HT1080 (cell line): ENCODE measurements at regions not wholly inside any gene's neighbourhood (a gene's known extent, or its start where the extent isn't known, plus 50 kb on each side); places are given as distances from the start of the nearest gene placed in this dataset.
A peak's percentile ranks its signal among the peaks of the same experiment; 100 is the strongest.
"Not testable (repeated sequence)": the region's sequence is repeated elsewhere in the genome, so short reads cannot be mapped to it uniquely, and the experiment has no call there.

ENCODE experiments used
- DNase-seq: peaks from one replicate; pipeline ENCODE4 v3.0.0-alpha.2; 2015; ENCODE audit warnings: low read depth

GRCh38 chr7:85895835-85896234 lies 709.0 kb upstream of the SEMA3D start:
- no peak for DNase-seq

DNA sequence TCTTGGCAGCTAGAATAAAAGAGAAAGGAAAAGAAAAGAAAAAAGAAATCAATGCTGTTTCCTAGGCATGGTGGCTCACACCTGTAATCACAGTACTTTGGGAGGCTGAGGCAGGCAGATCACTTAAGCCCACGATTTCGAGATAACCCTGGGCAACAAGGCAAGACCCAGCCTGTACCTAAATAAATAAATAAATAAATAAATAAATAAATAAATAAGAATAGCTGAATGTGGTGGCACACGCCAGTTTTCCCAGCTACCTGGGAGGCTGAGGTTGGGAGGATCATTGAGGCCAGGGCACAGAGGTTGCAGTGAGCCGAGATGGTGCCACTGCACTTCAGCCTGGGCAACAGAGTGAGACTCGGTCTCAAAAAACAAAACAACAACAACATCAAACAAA lies 705.0 kb upstream of the SEMA3D start:
- not testable (repeated sequence) for DNase-seq

DNA sequence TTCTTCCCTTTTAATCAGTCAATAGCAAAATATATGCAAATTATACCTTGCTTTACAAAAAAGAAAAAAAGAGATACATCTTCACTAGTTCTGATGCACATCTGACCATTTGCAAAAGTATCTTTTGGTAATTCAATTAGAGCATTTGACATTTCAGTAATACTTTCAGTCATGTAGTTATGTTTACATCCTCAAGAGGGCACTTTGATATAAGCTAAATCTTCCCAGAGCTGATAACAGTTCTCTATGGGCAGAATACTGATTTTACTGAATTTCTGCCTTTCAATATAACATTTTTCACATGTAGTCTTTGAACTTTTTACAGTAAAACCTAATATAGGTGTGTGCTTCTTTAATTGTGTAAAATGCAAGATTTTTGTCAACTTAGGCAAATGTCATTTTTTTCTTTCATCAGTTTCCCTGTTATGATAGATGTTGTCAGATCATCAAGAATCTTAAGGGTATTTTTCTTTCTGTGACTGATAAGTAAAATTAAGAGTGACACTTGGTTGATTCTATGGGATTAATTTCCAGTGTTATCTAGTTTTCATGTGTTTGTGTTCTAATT lies 703.5 kb upstream of the SEMA3D start:
- peak; percentile 6 for DNase-seq

DNA sequence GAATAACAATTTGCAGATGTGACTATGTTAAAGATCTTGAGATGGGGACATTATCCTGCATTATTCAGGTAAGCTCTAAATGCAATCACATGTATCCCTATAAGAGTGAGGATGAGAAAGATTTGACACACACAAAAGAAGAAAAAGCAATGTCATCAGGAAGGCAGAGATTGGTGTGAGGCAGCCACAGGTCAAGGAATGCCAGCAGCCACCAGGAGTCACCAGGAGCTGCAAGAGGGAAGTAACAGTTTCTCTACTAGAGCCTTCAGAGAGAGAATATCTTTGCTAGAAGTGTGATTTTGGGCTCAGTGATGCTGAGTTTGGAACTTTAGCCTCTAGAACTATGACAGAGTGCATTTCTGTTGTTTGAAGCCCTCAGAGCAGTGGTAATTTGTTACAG lies 700.3 kb upstream of the SEMA3D start:
- peak; percentile 1 for DNase-seq

DNA sequence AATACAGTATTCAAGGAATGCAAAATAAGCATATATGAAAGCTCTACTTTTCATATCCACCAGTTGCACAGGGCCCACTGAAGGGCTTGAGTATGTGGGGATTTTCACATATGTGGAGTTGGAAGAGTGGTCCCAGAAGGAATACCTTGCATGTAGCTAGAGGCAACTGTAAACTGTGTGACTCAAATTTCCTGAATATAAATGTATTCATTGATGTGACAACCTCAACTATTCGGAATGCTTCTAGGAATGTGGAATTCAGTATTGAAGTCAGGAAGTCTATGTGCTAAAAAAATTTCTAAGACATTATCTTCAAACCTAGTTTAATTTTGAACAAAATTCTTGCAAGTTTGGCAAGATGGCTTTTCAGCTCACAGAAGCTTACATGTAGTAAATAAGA lies 695.5 kb upstream of the SEMA3D start:
- DNase-seq = peak; percentile 41

- no peak for DNase-seq
Measured at GRCh38 chr7:85875398-85875797, 688.5 kb upstream of the SEMA3D start.

DNA sequence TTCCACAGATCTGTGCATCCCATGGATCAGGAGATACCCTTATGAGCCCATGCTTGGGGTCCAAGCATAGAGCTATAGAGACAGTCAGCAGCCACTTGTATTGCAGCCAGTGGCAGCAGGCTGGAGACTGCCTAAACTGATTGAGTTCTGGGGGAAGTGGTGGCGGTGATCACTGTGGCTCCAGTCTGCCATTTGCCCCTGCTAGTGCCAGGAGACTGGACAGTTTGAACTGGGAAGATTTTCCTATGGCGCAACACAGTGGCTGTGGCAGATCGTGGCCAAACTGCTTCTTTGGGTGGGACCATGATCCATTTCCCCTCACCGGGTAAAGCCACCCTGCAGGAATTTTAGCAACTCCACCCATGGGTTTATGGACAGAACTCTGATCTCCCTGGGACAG lies 679.7 kb upstream of the SEMA3D start:
- no peak for DNase-seq

GRCh38 chr7:85851571-85852193 lies 664.8 kb upstream of the SEMA3D start:
- DNase-seq = peak; percentile 5

DNA sequence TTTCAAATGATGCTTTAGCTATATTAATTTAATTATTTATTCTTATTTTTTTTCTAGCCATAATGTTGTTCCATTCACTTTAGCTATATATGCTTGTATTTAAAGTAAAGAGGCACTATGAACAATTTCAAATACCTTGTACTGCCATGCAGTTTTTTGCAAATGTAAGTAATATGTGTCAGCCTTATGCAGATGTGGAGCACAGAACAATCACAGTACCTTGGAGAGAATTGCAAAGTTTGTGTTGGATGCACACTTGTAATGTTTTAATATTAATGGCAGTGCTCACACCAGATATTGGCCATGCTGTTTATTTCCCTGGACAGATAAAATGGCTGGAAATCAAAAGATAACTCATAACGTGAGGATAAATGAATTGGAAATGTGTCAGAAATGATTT lies 663.5 kb upstream of the SEMA3D start:
- DNase-seq = no peak

GRCh38 chr7:85840554-85840953 lies 653.7 kb upstream of the SEMA3D start:
- DNase-seq = no peak

GRCh38 chr7:85833066-85833465 lies 646.2 kb upstream of the SEMA3D start:
- no peak for DNase-seq

GRCh38 chr7:85830982-85831381 lies 644.1 kb upstream of the SEMA3D start:
- DNase-seq = no peak

DNA sequence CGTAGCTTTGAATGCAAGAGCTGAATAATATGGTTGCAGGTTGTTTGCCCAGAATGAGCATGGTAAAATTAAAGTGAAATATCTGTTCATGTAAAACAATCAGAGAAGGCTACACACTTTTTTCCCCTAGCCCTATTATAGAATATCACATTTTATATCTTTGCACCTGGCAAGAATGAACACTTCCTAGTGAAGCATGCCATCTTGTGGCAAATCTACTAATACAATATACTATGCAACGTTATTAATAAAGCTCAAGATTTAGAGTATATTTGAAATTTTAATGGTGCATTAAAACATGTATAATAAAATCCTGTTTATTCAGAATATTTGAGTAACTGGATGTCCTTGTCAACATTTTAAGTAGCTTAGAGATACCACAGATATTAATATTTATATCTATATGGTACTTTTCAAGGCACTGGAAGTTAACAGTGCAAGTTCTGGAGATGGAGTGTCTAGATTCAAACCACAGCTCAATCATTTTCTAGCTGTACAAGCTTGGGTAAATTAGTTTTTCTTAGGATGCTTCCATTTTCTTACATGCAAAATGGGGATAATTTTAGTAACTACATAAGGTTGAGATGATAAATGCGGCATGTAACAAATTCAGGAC lies 643.1 kb upstream of the SEMA3D start:
- no peak for DNase-seq

- DNase-seq = no peak
Measured at GRCh38 chr7:85829176-85829575, 642.3 kb upstream of the SEMA3D start.

GRCh38 chr7:85828614-85829013 lies 641.8 kb upstream of the SEMA3D start:
- peak; percentile 50 for DNase-seq

DNA sequence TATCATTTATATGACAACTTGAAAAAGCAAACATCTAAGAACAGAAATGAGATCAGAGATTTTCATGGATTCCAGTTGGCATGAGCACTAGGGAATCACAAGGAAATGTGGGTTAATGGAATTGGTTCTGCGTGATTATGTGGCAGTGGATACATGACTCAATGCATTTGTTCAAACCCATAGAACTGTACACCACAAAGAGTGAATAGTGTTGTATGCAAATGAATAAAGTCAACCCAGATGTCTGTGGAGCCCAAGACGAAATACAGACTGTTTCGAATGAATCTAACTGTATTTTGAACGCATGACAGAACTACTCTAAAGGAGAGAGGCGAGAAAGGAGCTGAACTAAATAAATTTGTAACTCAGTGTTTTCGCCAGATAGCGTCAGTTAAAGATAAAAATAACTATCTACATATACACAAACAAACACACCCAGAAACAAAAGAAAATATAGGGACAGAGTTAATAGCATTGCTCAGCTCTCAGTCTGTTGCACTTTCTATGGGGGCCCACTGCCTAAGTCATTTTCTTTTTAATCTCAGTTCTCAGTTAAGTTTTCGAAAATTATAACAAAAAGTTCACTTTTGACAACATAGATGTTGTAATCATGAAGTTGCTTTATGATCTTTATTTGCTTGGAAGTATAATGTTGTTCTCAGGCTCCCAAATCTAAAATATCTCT lies 636.7 kb upstream of the SEMA3D start:
- no peak for DNase-seq

- DNase-seq = no peak
Measured at GRCh38 chr7:85821926-85822325, 635.1 kb upstream of the SEMA3D start.

- DNase-seq = no peak
Measured at GRCh38 chr7:85820702-85821443, 634.0 kb upstream of the SEMA3D start.

GRCh38 chr7:85815526-85815925 lies 628.7 kb upstream of the SEMA3D start:
- no peak for DNase-seq

DNA sequence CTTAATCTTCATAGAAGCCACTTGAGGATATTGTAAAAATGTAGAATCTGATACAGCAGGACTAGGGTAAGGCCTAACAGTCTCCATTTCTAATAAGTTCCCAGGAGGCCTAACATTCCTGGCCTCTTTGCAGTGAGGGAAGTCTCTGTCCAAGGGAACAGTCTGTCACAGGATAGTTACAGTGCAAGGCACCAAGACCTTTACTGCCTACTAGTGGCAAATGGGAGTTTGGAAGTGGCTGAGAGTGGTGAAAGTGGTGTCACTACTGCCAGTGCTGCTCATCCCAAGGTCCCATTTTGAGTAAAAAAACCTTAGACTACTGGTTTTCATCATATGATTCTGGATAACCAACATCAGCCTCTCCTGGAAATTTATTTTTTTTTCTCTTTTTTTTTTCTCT lies 619.5 kb upstream of the SEMA3D start:
- DNase-seq = no peak

DNA sequence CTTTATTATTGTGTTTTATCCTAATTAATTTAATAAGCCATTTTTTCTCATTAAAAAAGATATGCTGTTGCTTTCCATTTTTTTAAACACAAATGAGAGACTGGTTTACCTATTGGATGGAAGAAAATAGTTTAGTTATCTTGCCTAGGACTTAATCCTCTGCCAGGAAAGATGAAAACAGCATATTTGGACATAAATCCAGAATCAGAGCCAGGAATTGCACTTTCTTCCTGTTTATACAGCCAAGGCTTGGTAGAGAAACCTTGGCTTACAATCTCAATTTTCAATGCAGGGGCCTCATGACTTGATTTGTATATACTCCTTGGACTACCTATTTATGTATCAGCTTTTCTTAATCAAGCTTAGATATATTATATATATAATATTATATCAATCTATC lies 618.8 kb upstream of the SEMA3D start:
- DNase-seq = no peak

GRCh38 chr7:85805249-85805648 lies 618.4 kb upstream of the SEMA3D start:
- no peak for DNase-seq
